ENCODE measurements at regions not wholly inside any gene's neighbourhood (a gene's known extent, or its start where the extent isn't known, plus 50 kb on each side); places are given as distances from the start of the nearest gene placed in this dataset.
"Not testable (repeated sequence)": the region's sequence is repeated elsewhere in the genome, so short reads cannot be mapped to it uniquely, and the experiment has no call there.

DNA sequence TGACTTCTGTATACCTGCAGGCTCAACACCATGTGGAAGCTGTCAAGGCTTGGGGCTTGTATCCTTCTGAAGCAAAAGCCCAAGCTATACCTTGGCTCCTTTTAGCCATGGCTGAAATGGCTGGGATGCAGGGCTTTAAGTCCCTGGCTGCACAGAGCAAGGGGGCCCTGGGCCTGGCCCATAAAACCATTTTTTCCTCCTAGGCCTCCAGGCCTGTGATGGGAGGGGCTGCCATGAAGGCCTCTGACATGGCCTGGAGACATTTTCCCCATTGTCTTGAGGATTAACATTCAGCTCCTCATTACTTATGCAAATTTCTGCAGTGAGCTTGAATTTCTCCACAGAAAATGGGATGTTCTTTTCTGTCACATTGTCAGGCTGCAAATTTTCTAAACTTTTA, 878.0 kb upstream of the SOX11 start:
- not testable (repeated sequence) for H3K4me1 ChIP-seq (replicated peaks); H3K4me3 ChIP-seq; DNase-seq (ENCODE audit: low read depth in 1 of 2, low spot score in 2 of 2); H3K36me3 ChIP-seq; H3K27me3 ChIP-seq (replicated peaks); H3K27ac ChIP-seq
- H3K9me3 ChIP-seq (replicated peaks) = peaks cover 13% of the 10 kb centered on the region; the same call in 1 of the 2 replicates

DNA sequence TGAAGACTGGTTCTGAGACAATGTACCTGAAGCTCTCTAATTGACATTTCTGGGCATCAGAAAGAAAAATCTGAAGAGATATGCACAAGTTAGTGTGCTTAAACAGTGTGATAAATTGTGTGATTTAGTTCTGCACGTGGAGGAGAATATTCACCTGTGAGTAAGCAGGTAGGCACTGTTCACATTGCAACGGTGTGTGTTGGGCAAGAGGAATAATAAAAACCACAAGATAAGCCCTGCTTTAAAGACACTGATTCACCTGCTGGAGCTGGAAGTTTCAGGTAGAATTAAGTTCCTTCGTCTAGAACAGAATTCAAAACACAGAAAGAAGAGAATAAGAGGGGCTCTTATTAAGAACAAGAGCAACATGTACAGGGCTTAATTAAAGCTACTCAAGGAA, 864.3 kb upstream of the SOX11 start:
- no peak overlapping the region for H3K27ac ChIP-seq
- peaks cover 9% of the 10 kb centered on the region for H3K9me3 ChIP-seq (replicated peaks)
- H3K27me3 ChIP-seq (replicated peaks) = no peaks in the 10 kb centered on the region
- no peak for DNase-seq (ENCODE audit: low read depth in 1 of 2, low spot score in 2 of 2)
- H3K36me3 ChIP-seq = no peaks in the 10 kb centered on the region
- no peak overlapping the region for H3K4me3 ChIP-seq
- no peaks in the 10 kb centered on the region for H3K4me1 ChIP-seq (replicated peaks)

DNA sequence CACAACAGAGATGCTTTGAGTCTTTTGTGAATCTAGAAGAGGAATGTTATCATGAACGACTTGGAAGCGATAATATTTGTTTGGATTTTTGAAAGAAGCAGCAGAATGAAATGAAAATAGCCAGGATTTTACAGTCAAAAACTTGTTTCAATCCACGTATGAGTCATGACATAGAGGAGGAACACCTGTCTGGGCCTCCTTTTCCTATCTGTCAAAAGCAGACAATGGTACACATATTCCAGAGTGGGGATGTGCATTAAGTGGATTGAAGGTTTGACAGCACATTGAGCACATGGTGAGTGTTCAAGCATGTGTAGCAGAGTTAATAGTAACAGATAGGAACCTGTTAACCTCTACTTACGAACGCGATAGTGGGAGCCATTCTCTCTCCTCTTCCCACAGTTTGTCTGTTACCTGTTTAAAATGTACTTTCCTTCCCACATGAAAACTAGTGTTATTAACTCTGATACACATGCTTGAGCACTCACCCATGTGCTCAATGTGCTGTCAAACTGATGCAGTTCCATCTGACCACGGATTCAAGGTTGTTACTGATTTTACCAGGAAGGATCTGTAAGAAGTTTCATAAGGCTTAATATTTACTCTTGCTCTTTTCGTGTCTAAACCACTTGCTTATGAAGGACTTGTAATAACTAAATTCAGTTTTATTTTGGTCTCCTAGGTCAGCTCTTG, 863.4 kb upstream of the SOX11 start:
- H3K9me3 ChIP-seq (replicated peaks) = peaks cover 4% of the 10 kb centered on the region
- no peaks in the 10 kb centered on the region for H3K4me1 ChIP-seq (replicated peaks)
- no peak for DNase-seq (ENCODE audit: low read depth in 1 of 2, low spot score in 2 of 2)
- no peak overlapping the region for H3K4me3 ChIP-seq
- no peak overlapping the region for H3K27ac ChIP-seq
- no peaks in the 10 kb centered on the region for H3K27me3 ChIP-seq (replicated peaks)
- no peaks in the 10 kb centered on the region for H3K36me3 ChIP-seq

DNA sequence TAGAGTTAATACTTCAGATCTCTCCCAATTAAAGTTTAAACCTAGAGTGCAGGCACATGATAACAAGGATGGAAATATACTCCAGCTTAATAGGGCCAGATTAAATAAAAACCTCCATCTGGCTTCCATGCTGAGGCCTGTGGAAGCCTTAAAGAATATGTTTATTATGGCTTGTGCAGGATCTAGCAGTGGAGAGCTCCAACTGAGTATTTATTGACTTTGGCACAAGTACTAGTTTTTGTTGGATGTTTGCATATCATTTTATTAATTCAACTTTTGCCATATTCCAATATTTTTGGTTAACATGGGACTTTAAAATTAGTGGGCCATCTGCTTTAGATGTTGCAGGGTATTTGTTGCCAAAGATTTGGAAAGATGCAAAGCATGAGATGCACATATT, 860.4 kb upstream of the SOX11 start:
- no peak for DNase-seq (ENCODE audit: low read depth in 1 of 2, low spot score in 2 of 2)
- H3K4me3 ChIP-seq = no peak overlapping the region
- 0 out of 2 replicates have a peak, but pooled peaks cover 4% of the 10 kb centered on the region for H3K9me3 ChIP-seq (replicated peaks)
- no peak overlapping the region for H3K27ac ChIP-seq
- H3K27me3 ChIP-seq (replicated peaks) = no peaks in the 10 kb centered on the region
- no peaks in the 10 kb centered on the region for H3K36me3 ChIP-seq
- no peaks in the 10 kb centered on the region for H3K4me1 ChIP-seq (replicated peaks)

DNA sequence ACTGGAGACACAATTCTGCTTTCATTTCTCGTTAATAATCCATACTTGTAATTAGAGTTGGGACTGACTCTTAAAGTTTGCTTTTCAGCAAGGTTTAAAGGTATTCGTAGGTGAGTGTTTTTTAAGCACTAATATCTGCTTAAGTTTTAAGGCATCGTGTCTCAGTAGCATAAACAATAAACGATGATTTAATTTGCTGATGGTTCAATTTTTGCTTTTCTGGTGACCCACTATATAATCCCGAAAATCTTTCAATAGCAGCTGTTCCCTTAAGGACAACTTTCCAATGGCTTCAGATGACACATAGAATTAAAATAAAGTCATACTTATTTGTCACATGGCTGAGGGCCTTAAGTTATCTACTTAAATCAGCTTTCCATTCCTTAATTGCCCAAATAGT, 859.5 kb upstream of the SOX11 start:
- H3K36me3 ChIP-seq = no peaks in the 10 kb centered on the region
- no peaks in the 10 kb centered on the region for H3K27me3 ChIP-seq (replicated peaks)
- no peak for DNase-seq (ENCODE audit: low read depth in 1 of 2, low spot score in 2 of 2)
- H3K27ac ChIP-seq = no peak overlapping the region
- H3K9me3 ChIP-seq (replicated peaks) = peaks cover 8% of the 10 kb centered on the region; the same call in 1 of the 2 replicates
- no peak overlapping the region for H3K4me3 ChIP-seq
- H3K4me1 ChIP-seq (replicated peaks) = no peaks in the 10 kb centered on the region

DNA sequence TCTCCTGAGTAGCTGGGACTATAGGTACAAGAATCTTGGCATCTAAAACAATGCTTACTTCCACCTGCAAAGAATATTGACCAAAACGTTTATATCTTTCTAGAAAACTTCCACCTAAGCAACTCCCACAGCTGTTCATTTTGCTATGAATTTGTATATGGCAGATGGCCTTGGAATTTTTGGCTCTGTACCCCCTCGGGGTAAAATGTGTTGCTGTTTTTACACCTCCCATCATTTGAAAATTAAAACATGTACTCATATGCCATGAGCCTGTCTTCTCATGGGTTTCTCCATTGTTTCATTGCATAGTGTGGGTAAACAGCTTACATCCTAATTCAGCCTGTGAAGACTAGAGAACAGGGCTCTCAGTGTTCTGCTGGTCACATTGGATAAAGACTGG, 853.6 kb upstream of the SOX11 start:
- no peaks in the 10 kb centered on the region for H3K36me3 ChIP-seq
- H3K4me3 ChIP-seq = no peak overlapping the region
- H3K9me3 ChIP-seq (replicated peaks) = peaks cover 9% of the 10 kb centered on the region; the same call in 1 of the 2 replicates
- H3K27me3 ChIP-seq (replicated peaks) = no peaks in the 10 kb centered on the region
- no peak for DNase-seq (ENCODE audit: low read depth in 1 of 2, low spot score in 2 of 2)
- no peaks in the 10 kb centered on the region for H3K4me1 ChIP-seq (replicated peaks)
- no peak overlapping the region for H3K27ac ChIP-seq

DNA sequence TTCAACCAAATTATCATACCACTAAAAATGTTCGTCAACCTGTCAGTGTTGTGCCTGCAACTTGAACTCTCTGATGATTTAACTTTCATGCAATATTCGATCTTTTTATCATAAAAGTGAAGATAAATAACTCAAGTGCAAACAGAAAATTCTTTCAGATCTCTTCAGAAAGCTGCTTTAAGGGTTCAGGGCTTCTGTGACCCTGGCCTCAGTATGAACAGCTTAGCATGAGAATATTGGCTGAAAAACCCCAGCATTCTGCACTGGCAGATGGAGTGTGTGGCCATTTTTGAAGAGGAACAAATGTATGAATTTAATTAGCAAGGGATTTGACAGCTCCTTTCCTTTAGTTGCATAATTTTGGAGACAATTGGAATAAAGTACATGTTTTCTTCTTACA, 851.4 kb upstream of the SOX11 start:
- DNase-seq (ENCODE audit: low read depth in 1 of 2, low spot score in 2 of 2) = no peak
- Histone ChIP-seq H3K9me3 (replicated peaks) (peaks cover 9% of the 10 kb centered on the region; the same call in 1 of the 2 replicates), H3K27me3 (replicated peaks) (no peaks in the 10 kb centered on the region), H3K27ac (no peak overlapping the region), H3K4me3 (no peak overlapping the region), H3K4me1 (replicated peaks) (no peaks in the 10 kb centered on the region), H3K36me3 (no peaks in the 10 kb centered on the region)

DNA sequence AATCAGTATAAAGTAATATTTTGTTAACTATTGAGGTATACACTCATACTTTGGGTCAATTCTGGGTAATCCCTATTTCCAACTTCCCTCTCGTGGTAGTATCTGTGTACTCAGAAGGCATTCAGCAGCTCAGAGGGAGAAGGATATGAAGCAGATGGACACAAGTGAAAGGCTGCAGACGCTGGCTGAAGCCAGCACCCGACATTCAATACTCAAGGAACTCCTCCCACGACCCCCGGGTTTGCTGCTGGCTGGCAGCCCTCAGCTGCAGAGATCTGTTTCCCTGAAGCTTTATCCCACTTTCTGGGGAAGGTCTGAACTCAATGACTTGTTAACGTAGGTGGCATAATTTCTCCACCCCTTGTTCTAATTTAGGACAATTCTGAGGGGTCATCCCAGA, 847.3 kb upstream of the SOX11 start:
- Histone ChIP-seq H3K27me3 (replicated peaks) (no peaks in the 10 kb centered on the region), H3K36me3 (no peaks in the 10 kb centered on the region), H3K4me1 (replicated peaks) (no peaks in the 10 kb centered on the region), H3K27ac (no peak overlapping the region), H3K4me3 (no peak overlapping the region), H3K9me3 (replicated peaks) (no peaks in the 10 kb centered on the region)
- no peak for DNase-seq (ENCODE audit: low read depth in 1 of 2, low spot score in 2 of 2)

DNA sequence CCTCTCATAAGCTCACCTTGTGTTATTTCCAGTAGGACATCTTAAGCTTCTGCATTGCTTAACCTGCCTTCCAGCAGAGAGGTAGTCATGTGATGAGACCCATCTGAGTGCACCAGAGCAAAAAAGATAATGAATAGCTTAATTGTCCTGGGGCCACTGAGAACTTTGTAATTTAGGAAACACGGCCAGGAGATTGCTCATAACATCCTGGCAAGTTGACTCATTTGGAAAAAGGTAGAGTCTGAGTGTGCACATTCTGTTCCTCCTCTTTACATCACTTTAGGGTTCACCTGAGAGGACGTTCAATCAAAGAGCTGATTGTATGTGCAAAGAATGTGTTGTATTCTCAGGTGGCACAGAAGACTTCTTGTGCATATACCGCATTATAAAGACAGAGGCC, 830.2 kb upstream of the SOX11 start:
- Histone ChIP-seq H3K4me3 (no peak overlapping the region), H3K4me1 (replicated peaks) (no peaks in the 10 kb centered on the region), H3K27me3 (replicated peaks) (no peaks in the 10 kb centered on the region), H3K27ac (no peak overlapping the region), H3K36me3 (no peaks in the 10 kb centered on the region), H3K9me3 (replicated peaks) (no peaks in the 10 kb centered on the region; the same call in 1 of the 2 replicates)
- no peak for DNase-seq (ENCODE audit: low read depth in 1 of 2, low spot score in 2 of 2)

DNA sequence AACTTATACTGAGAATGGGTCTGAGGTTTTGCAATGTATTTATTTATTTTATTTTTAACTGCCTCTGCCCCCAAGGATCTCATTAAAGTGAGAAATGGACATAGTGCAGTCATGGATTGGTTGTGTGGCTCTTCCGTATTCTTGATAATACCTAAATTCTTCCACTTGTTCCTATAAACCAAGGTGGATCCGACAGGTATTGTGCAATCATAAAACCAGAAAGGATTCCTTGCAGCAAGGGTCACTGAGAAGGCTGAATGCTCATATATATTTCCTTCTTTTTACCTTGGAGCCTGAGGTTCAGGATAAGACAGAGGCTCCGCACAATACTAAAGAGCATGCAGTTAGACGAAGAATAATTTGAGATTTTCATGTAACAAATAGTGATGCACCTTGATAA, 826.0 kb upstream of the SOX11 start:
- no peaks in the 10 kb centered on the region for H3K27me3 ChIP-seq (replicated peaks)
- no peak overlapping the region for H3K27ac ChIP-seq
- H3K4me1 ChIP-seq (replicated peaks) = no peaks in the 10 kb centered on the region
- DNase-seq (ENCODE audit: low read depth in 1 of 2, low spot score in 2 of 2) = no peak
- no peaks in the 10 kb centered on the region; the same call in none of the 2 replicates for H3K9me3 ChIP-seq (replicated peaks)
- H3K4me3 ChIP-seq = no peak overlapping the region
- H3K36me3 ChIP-seq = no peaks in the 10 kb centered on the region

DNA sequence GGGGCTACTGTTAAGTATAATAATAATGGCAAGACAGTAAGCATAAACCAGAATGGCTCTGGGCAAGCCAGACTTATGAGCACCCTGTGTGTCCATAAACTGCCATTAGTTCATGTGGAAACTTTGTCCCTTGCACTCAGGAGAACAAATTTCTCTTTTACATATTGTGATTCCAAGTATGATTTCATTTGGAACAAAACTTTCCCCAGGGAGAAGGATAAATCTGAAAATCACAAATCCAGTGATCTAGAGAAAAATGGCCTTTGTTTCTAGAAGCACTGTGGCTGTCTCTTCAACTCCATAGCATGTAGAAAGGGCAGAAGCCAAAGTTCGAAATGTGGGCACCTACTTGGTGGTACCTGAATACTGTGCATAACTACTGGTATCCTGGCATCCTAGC, 823.7 kb upstream of the SOX11 start:
- peaks cover under 1% of the 10 kb centered on the region; the same call in 1 of the 2 replicates for H3K9me3 ChIP-seq (replicated peaks)
- no peaks in the 10 kb centered on the region for H3K36me3 ChIP-seq
- no peaks in the 10 kb centered on the region for H3K27me3 ChIP-seq (replicated peaks)
- no peak overlapping the region for H3K4me3 ChIP-seq
- DNase-seq (ENCODE audit: low read depth in 1 of 2, low spot score in 2 of 2) = no peak
- no peaks in the 10 kb centered on the region for H3K4me1 ChIP-seq (replicated peaks)
- H3K27ac ChIP-seq = no peak overlapping the region

DNA sequence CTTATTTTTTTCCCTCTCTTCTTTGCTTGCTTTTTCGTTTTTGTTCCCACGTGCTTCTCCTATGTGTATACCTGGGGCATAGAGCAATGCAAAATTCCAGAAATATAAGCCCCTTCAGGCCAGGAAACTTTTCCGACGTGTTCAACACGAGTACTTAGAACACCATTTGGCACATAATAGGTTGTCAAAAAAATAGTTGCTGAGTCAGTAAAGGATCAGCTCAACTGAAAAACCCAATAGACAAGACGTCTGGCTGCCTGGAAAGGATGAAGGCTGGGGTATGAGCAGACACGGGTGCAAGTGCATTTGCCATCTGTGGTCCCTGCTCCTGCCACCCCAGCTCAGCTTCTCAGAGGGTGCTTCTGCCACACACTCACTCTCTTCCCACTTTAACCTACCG, 823.0 kb upstream of the SOX11 start:
- Histone ChIP-seq H3K9me3 (replicated peaks) (peaks cover 3% of the 10 kb centered on the region; the same call in 1 of the 2 replicates), H3K4me1 (replicated peaks) (no peaks in the 10 kb centered on the region), H3K4me3 (no peak overlapping the region), H3K27me3 (replicated peaks) (no peaks in the 10 kb centered on the region), H3K36me3 (no peaks in the 10 kb centered on the region), H3K27ac (no peak overlapping the region)
- DNase-seq (ENCODE audit: low read depth in 1 of 2, low spot score in 2 of 2) = no peak

DNA sequence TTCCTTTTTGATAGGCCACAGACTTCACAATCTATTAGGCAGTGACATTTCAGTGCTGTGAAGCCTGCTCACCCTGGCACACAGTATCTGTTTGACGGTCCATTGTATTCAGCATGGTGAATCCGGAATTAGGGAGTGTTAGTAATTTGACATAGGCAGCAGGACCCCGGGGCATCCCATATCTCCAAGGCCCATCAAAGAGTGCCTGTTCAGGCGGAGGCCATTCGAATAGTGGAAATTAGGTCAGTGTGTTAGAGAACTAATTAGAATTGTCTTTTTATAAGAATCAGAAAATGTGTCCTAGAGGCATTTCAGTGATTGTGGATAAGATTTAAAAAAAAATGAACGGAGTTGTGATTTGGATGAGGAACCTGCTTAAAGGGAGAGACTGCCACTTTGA, 818.8 kb upstream of the SOX11 start:
- no peak overlapping the region for H3K27ac ChIP-seq

DNA sequence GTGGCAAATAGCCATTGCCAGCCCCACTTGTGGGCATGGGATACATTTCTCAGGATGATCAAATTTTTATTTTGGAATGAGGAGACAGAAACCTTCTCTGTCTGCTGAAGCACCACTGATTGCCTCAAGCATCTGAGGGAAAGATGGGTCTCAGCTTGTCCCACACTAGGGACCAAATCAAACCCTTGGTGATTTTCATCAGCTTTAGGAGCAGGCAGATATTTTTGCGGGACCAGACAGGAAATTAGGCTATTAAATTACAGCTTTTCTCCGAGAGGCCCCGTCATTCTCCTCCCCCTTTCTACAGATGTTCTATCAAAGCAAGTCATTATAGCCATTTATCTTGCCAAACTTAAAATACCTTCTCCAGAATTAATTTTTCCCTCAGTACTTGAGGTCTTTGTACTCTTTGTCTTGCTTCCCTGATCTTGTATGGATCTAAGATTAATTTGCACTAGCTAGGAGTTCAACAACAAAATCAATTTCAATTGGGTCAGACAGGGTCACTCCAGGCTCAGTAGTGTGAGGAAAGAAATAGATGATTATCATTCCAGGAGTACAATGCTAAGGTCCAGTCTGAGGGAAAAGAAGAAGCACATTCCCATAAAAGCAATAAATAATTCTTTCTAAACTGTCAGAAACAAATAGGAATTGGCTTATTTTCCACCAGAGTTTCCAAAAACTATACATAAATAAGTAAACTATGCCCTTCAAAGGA, 818.1 kb upstream of the SOX11 start:
- no peak for DNase-seq (ENCODE audit: low read depth in 1 of 2, low spot score in 2 of 2)
- H3K27me3 ChIP-seq (replicated peaks) = no peaks in the 10 kb centered on the region

More for the DNA sequence above, 818.8 kb upstream of the SOX11 start:
- DNase-seq (ENCODE audit: low read depth in 1 of 2, low spot score in 2 of 2) = no peak
- H3K36me3 ChIP-seq = no peaks in the 10 kb centered on the region
- H3K27me3 ChIP-seq (replicated peaks) = no peaks in the 10 kb centered on the region
- H3K9me3 ChIP-seq (replicated peaks) = peaks cover 10% of the 10 kb centered on the region
- H3K4me3 ChIP-seq = no peak overlapping the region
- no peaks in the 10 kb centered on the region for H3K4me1 ChIP-seq (replicated peaks)

More for the DNA sequence above, 818.1 kb upstream of the SOX11 start:
- H3K9me3 ChIP-seq (replicated peaks) = peaks cover 10% of the 10 kb centered on the region
- no peaks in the 10 kb centered on the region for H3K36me3 ChIP-seq
- no peak overlapping the region for H3K4me3 ChIP-seq
- H3K27ac ChIP-seq = no peak overlapping the region
- no peaks in the 10 kb centered on the region for H3K4me1 ChIP-seq (replicated peaks)

Data from SJSA1 (cell line).